ENCODE measurements at regions not wholly inside any gene's neighbourhood (a gene's known extent, or its start where the extent isn't known, plus 50 kb on each side); places are given as distances from the start of the nearest gene placed in this dataset.

DNA sequence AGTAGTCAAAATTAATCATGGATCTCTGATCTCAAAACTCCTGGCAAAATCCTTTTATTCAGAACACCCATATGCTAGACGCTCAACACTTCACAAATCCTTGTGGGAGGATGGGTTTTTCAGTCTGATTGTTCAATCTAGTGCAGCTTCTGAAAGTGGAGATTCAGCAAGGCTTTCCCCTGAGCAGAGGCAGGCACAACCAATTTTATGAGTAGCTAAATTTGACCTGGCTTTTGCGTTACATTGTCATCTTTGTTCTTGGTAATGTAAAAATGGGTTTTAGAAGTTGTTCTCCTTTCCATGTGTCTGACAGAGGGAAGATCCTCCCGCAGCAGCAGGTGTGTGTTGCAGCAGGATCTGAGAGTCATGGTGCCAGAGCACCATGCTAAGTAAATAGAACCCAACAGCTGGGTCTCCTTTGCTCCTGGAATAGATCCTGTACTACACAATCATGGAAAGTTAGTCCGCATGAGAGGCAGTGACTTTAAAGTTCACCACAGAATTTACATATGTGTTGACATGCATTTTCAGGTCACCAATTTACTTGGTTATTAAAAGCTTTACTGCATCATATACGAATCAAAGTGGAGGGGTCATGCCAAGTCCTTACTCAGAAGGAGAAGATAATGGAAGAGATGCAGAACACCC lies 70.1 kb upstream of the MEF2C start:
- no peak for DNase-seq (ENCODE audit: low read depth)
- H3K4me3 ChIP-seq (ENCODE audit: low read depth, low read length), result no peak overlapping the region
- TF ChIP-seq, protein P1, sequence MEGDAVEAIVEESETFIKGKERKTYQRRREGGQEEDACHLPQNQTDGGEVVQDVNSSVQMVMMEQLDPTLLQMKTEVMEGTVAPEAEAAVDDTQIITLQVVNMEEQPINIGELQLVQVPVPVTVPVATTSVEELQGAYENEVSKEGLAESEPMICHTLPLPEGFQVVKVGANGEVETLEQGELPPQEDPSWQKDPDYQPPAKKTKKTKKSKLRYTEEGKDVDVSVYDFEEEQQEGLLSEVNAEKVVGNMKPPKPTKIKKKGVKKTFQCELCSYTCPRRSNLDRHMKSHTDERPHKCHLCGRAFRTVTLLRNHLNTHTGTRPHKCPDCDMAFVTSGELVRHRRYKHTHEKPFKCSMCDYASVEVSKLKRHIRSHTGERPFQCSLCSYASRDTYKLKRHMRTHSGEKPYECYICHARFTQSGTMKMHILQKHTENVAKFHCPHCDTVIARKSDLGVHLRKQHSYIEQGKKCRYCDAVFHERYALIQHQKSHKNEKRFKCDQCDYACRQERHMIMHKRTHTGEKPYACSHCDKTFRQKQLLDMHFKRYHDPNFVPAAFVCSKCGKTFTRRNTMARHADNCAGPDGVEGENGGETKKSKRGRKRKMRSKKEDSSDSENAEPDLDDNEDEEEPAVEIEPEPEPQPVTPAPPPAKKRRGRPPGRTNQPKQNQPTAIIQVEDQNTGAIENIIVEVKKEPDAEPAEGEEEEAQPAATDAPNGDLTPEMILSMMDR (conservative IDR thresholded peaks at IDR 0.05; ENCODE audit: low read depth, low read length), result no peak

DNA sequence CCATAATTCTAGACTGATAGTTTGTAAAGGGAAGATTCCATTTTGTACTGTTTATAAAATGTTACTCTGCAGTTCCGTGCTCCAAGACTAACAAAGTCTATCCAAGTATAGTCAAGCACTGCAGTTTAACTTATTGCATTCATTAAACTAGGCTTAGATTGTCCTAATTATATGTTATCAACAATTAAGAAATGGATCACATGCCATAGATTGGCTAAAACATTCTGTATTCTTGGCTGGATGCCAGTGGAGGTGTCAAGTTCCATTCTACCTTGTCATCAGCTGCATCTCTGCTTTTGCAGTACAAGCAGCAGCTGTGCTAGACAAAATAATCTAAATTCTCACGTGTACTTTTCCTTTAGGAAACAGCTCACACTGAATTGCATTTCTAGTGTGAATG lies 69.4 kb upstream of the MEF2C start:
- peak; percentile 66 for DNase-seq (ENCODE audit: low read depth)
- TF ChIP-seq, protein P1 (conservative IDR thresholded peaks at IDR 0.05; ENCODE audit: low read depth, low read length), result no peak
- no peak overlapping the region for H3K4me3 ChIP-seq (ENCODE audit: low read depth, low read length)

DNA sequence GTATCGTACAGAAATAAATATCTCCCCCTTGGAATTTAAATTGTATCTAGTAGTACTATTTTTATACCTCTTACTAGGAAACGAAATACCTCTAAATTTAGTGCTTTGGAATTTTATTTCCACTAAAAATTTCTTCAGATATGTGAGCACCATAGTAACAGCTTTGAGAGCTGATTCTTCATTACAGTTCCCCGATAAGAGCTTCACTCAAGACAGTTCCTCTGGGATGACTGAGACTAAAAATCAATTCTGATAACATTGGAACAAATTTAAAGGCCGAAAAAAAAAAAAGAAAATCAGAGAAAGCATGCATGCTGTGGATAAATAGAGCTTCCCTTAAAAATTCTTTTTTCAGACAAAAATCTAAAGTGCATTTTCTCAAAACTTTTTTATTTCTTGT lies 68.5 kb upstream of the MEF2C start:
- TF ChIP-seq, protein P1 (conservative IDR thresholded peaks at IDR 0.05; ENCODE audit: low read depth, low read length), result no peak
- DNase-seq (ENCODE audit: low read depth), result no peak
- H3K4me3 ChIP-seq (ENCODE audit: low read depth, low read length), result no peak overlapping the region

DNA sequence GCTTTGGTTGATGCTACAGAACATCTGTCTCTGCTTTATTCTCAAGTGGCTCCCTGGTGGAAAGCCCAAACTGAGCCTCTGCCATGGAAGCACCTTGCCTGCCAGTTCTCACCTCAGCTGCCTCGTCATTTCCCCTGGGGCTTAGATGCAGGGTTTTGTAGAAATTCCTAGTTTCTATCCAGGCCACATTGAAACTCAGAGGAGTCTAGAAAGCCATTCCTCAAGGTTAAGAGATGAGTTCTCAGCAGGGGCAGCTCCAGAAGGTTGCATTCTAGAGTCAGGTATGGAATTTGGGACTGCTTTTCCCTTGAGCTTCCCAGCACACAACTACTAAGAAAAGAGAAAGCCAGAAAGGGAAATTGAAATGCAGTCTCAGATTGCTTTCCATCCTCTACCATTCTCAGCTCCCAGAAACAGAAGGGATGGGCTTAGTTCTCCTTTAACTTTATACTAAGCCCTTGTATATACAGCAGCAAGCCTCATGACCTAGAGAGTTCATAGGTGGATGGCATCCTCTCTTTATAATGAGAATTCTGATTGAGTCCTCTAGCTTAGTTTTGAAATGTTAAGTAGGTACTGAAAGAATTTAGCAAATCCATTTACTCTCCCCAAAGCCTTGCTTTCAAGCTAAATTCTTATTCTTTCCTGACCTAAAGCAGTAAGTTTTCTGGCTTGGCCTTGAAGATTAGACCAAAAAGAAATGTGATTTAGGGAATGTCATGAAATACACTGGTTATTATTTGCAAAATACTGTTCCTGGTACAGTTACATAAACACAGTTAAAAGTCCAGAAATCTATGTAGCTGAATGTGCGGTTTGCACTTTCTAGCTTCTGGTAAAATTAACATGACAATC lies 66.0 kb upstream of the MEF2C start:
- TF ChIP-seq, protein P1 (conservative IDR thresholded peaks at IDR 0.05; ENCODE audit: low read depth, low read length), result no peak
- DNase-seq (ENCODE audit: low read depth), result no peak
- no peak overlapping the region for H3K4me3 ChIP-seq (ENCODE audit: low read depth, low read length)

DNA sequence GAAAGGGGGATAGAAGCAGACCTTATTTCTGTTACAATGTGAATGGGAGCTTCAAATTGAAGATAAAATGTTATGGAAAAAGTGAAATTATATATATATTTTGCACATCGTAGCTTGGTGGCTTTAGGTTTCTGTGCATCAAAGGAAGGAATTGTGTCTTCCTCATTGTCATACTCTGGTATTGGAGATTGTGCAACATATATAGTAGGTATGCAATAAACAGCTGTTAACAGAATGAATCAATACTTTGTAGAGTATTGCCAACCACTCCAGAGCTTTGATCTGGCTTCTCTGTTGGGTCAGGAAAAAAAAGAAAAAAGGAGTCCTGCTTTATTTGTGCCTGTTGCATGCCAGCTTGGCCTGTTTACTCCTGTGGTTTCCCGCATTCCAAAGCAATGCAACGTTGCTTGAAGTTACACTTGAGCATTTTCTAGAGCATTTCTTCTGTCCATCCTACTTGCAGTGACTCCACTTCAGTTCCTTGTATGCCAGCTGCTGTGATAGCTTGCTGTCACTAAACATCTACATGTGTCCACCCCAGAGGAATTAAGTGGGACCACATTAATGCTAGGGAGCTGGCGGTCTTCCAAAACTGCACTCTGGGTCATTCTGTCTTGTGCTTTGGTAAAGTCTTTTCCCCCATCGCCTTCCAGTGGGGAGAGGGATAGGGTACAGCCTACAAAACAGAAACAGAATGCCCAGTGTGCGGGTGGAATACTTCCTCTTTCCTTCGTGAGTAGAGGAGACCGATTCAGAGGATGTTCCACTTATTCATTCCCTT lies 62.0 kb upstream of the MEF2C start:
- DNase-seq (ENCODE audit: low read depth), result peak; percentile 14
- TF ChIP-seq, protein P1 (conservative IDR thresholded peaks at IDR 0.05; ENCODE audit: low read depth, low read length), result no peak
- H3K4me3 ChIP-seq (ENCODE audit: low read depth, low read length), result no peak overlapping the region

DNA sequence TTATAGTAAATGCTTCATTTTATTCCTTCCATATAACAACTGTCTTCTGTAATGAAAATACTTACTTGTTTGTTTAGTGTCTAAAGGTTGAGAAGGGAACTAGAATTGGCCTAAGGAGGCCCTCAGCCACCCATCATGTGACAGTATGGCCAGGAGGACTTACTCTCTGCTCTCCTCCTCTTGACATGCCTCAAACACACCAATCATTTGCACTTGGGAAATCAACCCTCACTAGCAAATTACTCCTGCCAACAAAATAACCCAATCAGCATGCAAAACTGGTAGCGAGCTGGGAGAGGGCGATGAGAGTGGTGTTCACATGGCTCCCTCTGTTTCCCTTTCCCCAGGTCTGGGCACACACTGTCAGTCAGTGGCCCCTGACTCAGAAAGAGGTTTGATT lies 58.6 kb upstream of the MEF2C start:
- TF ChIP-seq, protein P1 (conservative IDR thresholded peaks at IDR 0.05; ENCODE audit: low read depth, low read length), result no peak
- no peak overlapping the region for H3K4me3 ChIP-seq (ENCODE audit: low read depth, low read length)
- no peak for DNase-seq (ENCODE audit: low read depth)
